CD4-positive, alpha-beta T cell (primary cell): ENCODE measurements at regions not wholly inside any gene's neighbourhood (a gene's known extent, or its start where the extent isn't known, plus 50 kb on each side); places are given as distances from the start of the nearest gene placed in this dataset.

ENCODE experiments used
- ATAC-seq: fragments of 200-7000 bp; cut with Tn5 transposase; one replicate; pipeline ENCODE4 v1.10.0; 2022; ENCODE audit warnings: mild to moderate bottlenecking; ENCODE audit not compliant: poor library complexity
- CTCF ChIA-PET: fragments of 350-600 bp; sonication (Branson Sonifier 250); formaldehyde crosslinking; loops from one replicate; lab custom pipeline; 2021; ENCODE audit warnings: antibody characterized with exemption, inconsistent platforms; lab: Charles Lee
- POLR2A ChIA-PET: fragments of 350-600 bp; sonication (Branson Sonifier 250); formaldehyde crosslinking; loops from one replicate; lab custom pipeline; 2021; ENCODE audit warnings: antibody characterized with exemption, inconsistent platforms; lab: Charles Lee
- DNase-seq, 14 experiments: peaks; one replicate each; pipeline ENCODE4 v3.0.0-alpha.2; 2013 to 2020; ENCODE audit warnings: mixed read lengths in 2 of 14
- H3K27ac ChIP-seq, 2 donors: one replicate each; pipeline versions ENCODE4 v1.5.1 to v1.7.0; 2013; ENCODE audit warnings: low read length in 2 of 2, low read depth in 1 of 2, mild to moderate bottlenecking in 1 of 2
- H3K27me3 ChIP-seq, 2 experiments: 1 replicate in 1 of 2; 2 replicates in 1 of 2; pipeline versions ENCODE4 v1.6.1 to v1.7.0; 2013; ENCODE audit warnings: low read length in 2 of 2, control low read depth in 1 of 2, mild to moderate bottlenecking in 1 of 2, moderate library complexity in 1 of 2; ENCODE audit not compliant: insufficient read depth in 2 of 2, control insufficient read depth in 1 of 2
- H3K36me3 ChIP-seq: one replicate; pipeline ENCODE4 v1.6.1; 2013; ENCODE audit warnings: low read length, control low read depth; ENCODE audit not compliant: insufficient read depth
- H3K4me1 ChIP-seq: one replicate; pipeline ENCODE4 v1.6.1; 2013; ENCODE audit warnings: low read length, control low read depth; ENCODE audit not compliant: insufficient read depth
- H3K4me3 ChIP-seq: one replicate; pipeline ENCODE4 v1.5.1; 2013; ENCODE audit warnings: mild to moderate bottlenecking, low read length, moderate library complexity
- H3K9me3 ChIP-seq, 2 experiments: 1 replicate in 1 of 2; 2 replicates in 1 of 2; pipeline versions ENCODE4 v1.6.1 to v1.7.0; 2013; ENCODE audit warnings: low read length in 2 of 2, mild to moderate bottlenecking in 2 of 2, control low read depth in 1 of 2, moderate library complexity in 1 of 2; ENCODE audit not compliant: control insufficient read depth in 1 of 2, insufficient read depth in 1 of 2
- H3K27ac Mint-ChIP-seq: one replicate; pipeline ENCODE4 v1.8.0; 2020; ENCODE audit warnings: mixed read lengths
- H3K27me3 Mint-ChIP-seq: one replicate; pipeline ENCODE4 v1.8.0; 2021; ENCODE audit warnings: mixed read lengths
- H3K36me3 Mint-ChIP-seq: one replicate; pipeline ENCODE4 v1.8.0; 2021; ENCODE audit warnings: low read depth, mixed read lengths
- H3K4me1 Mint-ChIP-seq: one replicate; pipeline ENCODE4 v1.8.0; 2021; ENCODE audit warnings: low read depth, mixed read lengths
- H3K4me3 Mint-ChIP-seq: one replicate; pipeline ENCODE4 v1.8.0; 2020; ENCODE audit warnings: mild to moderate bottlenecking, mixed read lengths
- H3K9me3 Mint-ChIP-seq: one replicate; pipeline ENCODE4 v1.8.0; 2020; ENCODE audit warnings: mixed read lengths
- intact Hi-C, 2 experiments: fragments of 100-400 bp; cut with DNase I in 1 of 2; cut with micrococcal nuclease in 1 of 2; formaldehyde crosslinking; loops; one replicate each; pipeline versions ENCODE4 v1.15.1 to v1.9.0; 2023 to 2025; cut with DNase I, micrococcal nuclease
- TF ChIP-seq, protein P1 (sequence below): fragments of 200-600 bp; IDR thresholded peaks from one replicate; pipeline ENCODE4 v1.8.0; 2022; ENCODE audit warnings: antibody characterized with exemption, mild to moderate bottlenecking

DNA sequence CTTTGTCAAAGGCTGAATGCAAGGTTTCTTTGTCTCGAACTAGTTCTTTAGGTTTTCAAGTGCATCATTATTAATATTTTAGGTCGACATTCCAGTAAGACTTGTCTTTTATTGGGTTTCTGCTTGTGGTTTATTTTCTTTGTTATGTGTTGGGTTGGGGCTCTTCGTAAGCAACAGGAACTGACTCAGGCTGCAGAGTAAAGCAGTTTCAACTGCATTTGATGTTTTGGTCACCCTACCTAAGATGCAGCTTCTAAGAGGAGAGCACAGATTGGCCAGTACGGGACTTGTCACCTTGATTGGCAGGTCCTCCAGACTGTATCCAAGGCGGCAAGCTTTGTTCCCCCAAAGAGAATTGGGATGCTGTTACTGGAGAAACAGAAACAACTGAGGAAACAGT, 149.5 kb upstream of the SULF2 start:
- no peaks in the 10 kb centered on the region for H3K36me3 ChIP-seq
- H3K27me3 Mint-ChIP-seq, result peaks cover 8% of the 10 kb centered on the region
- ChIA-PET CTCF (no interaction called here), POLR2A (no interaction called here)
- no peaks in the 10 kb centered on the region for H3K9me3 Mint-ChIP-seq
- no peak overlapping the region for H3K27ac Mint-ChIP-seq
- ATAC-seq, result no peak
- H3K4me1 Mint-ChIP-seq, result no peaks in the 10 kb centered on the region
- no peaks in the 10 kb centered on the region for H3K9me3 ChIP-seq
- no peak overlapping the region for H3K4me3 Mint-ChIP-seq
- no peaks in the 10 kb centered on the region for H3K36me3 Mint-ChIP-seq
- H3K4me3 ChIP-seq, result no peak overlapping the region
- intact Hi-C loops, result no loop called here
- peaks cover 0 to 2% of the 10 kb centered on the region in 2 experiments for H3K27me3 ChIP-seq
- H3K27ac ChIP-seq, result no peak overlapping the region
- no peaks in the 10 kb centered on the region for H3K4me1 ChIP-seq
- TF ChIP-seq, protein P1, sequence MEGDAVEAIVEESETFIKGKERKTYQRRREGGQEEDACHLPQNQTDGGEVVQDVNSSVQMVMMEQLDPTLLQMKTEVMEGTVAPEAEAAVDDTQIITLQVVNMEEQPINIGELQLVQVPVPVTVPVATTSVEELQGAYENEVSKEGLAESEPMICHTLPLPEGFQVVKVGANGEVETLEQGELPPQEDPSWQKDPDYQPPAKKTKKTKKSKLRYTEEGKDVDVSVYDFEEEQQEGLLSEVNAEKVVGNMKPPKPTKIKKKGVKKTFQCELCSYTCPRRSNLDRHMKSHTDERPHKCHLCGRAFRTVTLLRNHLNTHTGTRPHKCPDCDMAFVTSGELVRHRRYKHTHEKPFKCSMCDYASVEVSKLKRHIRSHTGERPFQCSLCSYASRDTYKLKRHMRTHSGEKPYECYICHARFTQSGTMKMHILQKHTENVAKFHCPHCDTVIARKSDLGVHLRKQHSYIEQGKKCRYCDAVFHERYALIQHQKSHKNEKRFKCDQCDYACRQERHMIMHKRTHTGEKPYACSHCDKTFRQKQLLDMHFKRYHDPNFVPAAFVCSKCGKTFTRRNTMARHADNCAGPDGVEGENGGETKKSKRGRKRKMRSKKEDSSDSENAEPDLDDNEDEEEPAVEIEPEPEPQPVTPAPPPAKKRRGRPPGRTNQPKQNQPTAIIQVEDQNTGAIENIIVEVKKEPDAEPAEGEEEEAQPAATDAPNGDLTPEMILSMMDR, result no peak
- no peak for DNase-seq

DNA sequence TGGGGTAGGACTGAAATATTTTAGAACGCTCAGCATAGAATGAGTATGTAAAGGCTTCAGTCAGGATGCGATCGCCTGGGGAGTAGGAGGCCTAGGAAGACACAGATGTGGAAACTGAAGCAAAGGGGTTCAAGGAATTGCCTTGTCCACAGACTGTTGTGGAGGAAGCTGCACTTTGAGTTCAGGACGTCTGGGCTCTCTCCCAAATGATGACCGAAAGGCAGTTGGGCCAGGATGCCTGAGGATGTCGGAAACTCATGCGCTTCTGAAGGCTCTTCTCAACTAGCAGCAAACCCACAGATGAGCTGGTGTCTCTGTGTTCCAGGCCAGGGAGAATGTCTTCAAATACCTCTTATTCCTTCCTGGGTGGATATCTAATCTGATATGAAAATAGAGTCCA, 146.2 kb upstream of the SULF2 start:
- Mint-ChIP-seq H3K27me3 (peaks cover 5% of the 10 kb centered on the region), H3K4me1 (no peaks in the 10 kb centered on the region), H3K36me3 (no peaks in the 10 kb centered on the region), H3K27ac (no peak overlapping the region), H3K4me3 (no peak overlapping the region), H3K9me3 (no peaks in the 10 kb centered on the region)
- POLR2A ChIA-PET, result no interaction called here
- Histone ChIP-seq H3K36me3 (no peaks in the 10 kb centered on the region), H3K27ac (no peak overlapping the region), H3K4me3 (no peak overlapping the region), H3K4me1 (no peaks in the 10 kb centered on the region), H3K27me3 (no peaks in the 10 kb centered on the region), H3K9me3 (no peaks in the 10 kb centered on the region)
- intact Hi-C loops, result no loop called here
- TF ChIP-seq, protein P1, result no peak
- no peak for ATAC-seq
- CTCF ChIA-PET, result interaction anchor here (0.7 kb wide), 1 partner anchor 33 kb away, joined by 5 read pairs; no protein-coding TSS in a partner anchor
- no peak for DNase-seq

DNA sequence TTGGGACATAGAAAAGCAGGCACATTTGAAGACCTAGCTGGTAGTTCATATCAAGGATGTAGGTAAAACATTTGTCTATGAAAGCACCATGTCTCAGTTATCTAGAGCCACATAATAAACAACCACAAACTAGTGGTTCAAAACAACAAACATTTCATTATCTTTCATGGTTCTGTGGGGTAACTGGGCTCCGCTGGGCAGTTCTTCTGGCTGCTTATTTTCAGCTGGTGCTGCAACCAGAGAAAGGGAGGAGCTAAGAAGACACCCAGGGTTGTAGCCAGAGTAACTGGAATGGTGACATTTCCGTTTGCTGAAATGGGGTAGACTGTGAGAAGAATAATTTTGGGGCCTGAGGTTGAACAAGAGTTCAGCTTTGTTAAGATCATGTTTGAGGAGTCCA, 145.7 kb upstream of the SULF2 start:
- intact Hi-C loops, result no loop called here
- H3K27ac ChIP-seq, result no peak overlapping the region
- no peak overlapping the region for H3K4me3 ChIP-seq
- H3K9me3 Mint-ChIP-seq, result no peaks in the 10 kb centered on the region
- POLR2A ChIA-PET, result no interaction called here
- H3K27ac Mint-ChIP-seq, result no peak overlapping the region
- no peak overlapping the region for H3K4me3 Mint-ChIP-seq
- CTCF ChIA-PET, result interaction anchor here (0.5 kb wide), 1 partner anchor 13 kb away, joined by 4 read pairs; no protein-coding TSS in a partner anchor
- DNase-seq, result no peak
- no peaks in the 10 kb centered on the region for H3K27me3 ChIP-seq
- H3K36me3 Mint-ChIP-seq, result no peaks in the 10 kb centered on the region
- no peak for ATAC-seq
- TF ChIP-seq, protein P1, result no peak
- H3K36me3 ChIP-seq, result no peaks in the 10 kb centered on the region
- H3K9me3 ChIP-seq, result no peaks in the 10 kb centered on the region
- no peaks in the 10 kb centered on the region for H3K4me1 ChIP-seq
- peaks cover 5% of the 10 kb centered on the region for H3K27me3 Mint-ChIP-seq
- H3K4me1 Mint-ChIP-seq, result no peaks in the 10 kb centered on the region
